ENCODE measurements at regions not wholly inside any gene's neighbourhood (a gene's known extent, or its start where the extent isn't known, plus 50 kb on each side); places are given as distances from the start of the nearest gene placed in this dataset.

GRCh38 chr20:54324652-54325285 is 116.9 kb downstream of the PFDN4 start:
- Histone ChIP-seq H3K4me3 (ENCODE audit: low read length) (no peak overlapping the region), H3K27me3 (ENCODE audit: insufficient read depth, low read length) (no peaks in the 10 kb centered on the region), H3K9me3 (ENCODE audit: insufficient read depth, low read depth, low read length) (no peaks in the 10 kb centered on the region), H3K27ac (ENCODE audit: low read depth, low read length) (no peak overlapping the region), H3K4me1 (ENCODE audit: insufficient read depth, low read length) (no peaks in the 10 kb centered on the region), H3K9ac (ENCODE audit: low read depth, low read length) (no peak overlapping the region), H3K36me3 (ENCODE audit: insufficient read depth, low read length) (no peaks in the 10 kb centered on the region)
- WGBS: 93% methylated on average over 3 of the region's 3 CpGs

DNA sequence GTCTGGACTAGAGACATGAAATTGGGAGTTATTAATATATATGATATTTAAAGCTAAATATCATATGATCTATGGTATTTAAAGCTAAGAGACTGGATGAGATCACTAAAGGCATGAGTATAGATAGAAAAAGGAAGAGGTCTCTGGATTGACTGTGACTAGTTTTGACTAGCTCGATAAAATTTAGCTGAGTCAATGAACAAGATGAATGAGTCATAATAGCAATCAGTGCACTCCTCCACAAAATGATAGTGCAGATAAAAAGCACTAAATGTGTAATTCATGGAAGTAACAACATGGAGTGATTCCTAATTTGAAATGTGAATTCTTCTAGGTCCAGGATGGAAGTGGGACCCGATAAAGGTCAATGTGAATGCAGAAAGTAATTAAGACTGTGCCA is 127.4 kb downstream of the PFDN4 start:
- H3K4me1 ChIP-seq (ENCODE audit: insufficient read depth, low read length): no peaks in the 10 kb centered on the region
- no peak overlapping the region for H3K9ac ChIP-seq (ENCODE audit: low read depth, low read length)
- H3K27ac ChIP-seq (ENCODE audit: low read depth, low read length): no peak overlapping the region
- no peak overlapping the region for H3K4me3 ChIP-seq (ENCODE audit: low read length)
- no peaks in the 10 kb centered on the region for H3K36me3 ChIP-seq (ENCODE audit: insufficient read depth, low read length)
- H3K9me3 ChIP-seq (ENCODE audit: insufficient read depth, low read depth, low read length): no peaks in the 10 kb centered on the region
- no peaks in the 10 kb centered on the region for H3K27me3 ChIP-seq (ENCODE audit: insufficient read depth, low read length)
- 93% methylated on average over 2 of the region's 2 CpGs for WGBS

- no peaks in the 10 kb centered on the region for H3K27me3 ChIP-seq (ENCODE audit: insufficient read depth, low read length)
- H3K9me3 ChIP-seq (ENCODE audit: insufficient read depth, low read depth, low read length): no peaks in the 10 kb centered on the region
- no peak overlapping the region for H3K4me3 ChIP-seq (ENCODE audit: low read length)
- no peak overlapping the region for H3K27ac ChIP-seq (ENCODE audit: low read depth, low read length)
- no peaks in the 10 kb centered on the region for H3K36me3 ChIP-seq (ENCODE audit: insufficient read depth, low read length)
- 100% methylated on average over 1 of the region's 1 CpG for WGBS
- no peaks in the 10 kb centered on the region for H3K4me1 ChIP-seq (ENCODE audit: insufficient read depth, low read length)
- no peak overlapping the region for H3K9ac ChIP-seq (ENCODE audit: low read depth, low read length)
Measured at GRCh38 chr20:54337144-54337543, 129.3 kb downstream of the PFDN4 start.

GRCh38 chr20:54339093-54339492 is 131.2 kb downstream of the PFDN4 start:
- WGBS: 96% methylated on average over 7 of the region's 7 CpGs
- H3K9me3 ChIP-seq (ENCODE audit: insufficient read depth, low read depth, low read length): no peaks in the 10 kb centered on the region
- H3K27ac ChIP-seq (ENCODE audit: low read depth, low read length): no peak overlapping the region
- no peak overlapping the region for H3K9ac ChIP-seq (ENCODE audit: low read depth, low read length)
- H3K4me1 ChIP-seq (ENCODE audit: insufficient read depth, low read length): no peaks in the 10 kb centered on the region; the same call in 1 of the 2 replicates
- no peaks in the 10 kb centered on the region for H3K36me3 ChIP-seq (ENCODE audit: insufficient read depth, low read length)
- H3K4me3 ChIP-seq (ENCODE audit: low read length): no peak overlapping the region
- no peaks in the 10 kb centered on the region for H3K27me3 ChIP-seq (ENCODE audit: insufficient read depth, low read length)

- 100% methylated on average over 1 of the region's 1 CpG for WGBS
- Histone ChIP-seq H3K36me3 (ENCODE audit: insufficient read depth, low read length) (no peaks in the 10 kb centered on the region), H3K27ac (ENCODE audit: low read depth, low read length) (no peak overlapping the region), H3K4me1 (ENCODE audit: insufficient read depth, low read length) (peaks cover 7% of the 10 kb centered on the region), H3K9ac (ENCODE audit: low read depth, low read length) (no peak overlapping the region), H3K27me3 (ENCODE audit: insufficient read depth, low read length) (no peaks in the 10 kb centered on the region), H3K4me3 (ENCODE audit: low read length) (no peak overlapping the region), H3K9me3 (ENCODE audit: insufficient read depth, low read depth, low read length) (no peaks in the 10 kb centered on the region)
Measured at GRCh38 chr20:54340206-54340605, 132.3 kb downstream of the PFDN4 start.

DNA sequence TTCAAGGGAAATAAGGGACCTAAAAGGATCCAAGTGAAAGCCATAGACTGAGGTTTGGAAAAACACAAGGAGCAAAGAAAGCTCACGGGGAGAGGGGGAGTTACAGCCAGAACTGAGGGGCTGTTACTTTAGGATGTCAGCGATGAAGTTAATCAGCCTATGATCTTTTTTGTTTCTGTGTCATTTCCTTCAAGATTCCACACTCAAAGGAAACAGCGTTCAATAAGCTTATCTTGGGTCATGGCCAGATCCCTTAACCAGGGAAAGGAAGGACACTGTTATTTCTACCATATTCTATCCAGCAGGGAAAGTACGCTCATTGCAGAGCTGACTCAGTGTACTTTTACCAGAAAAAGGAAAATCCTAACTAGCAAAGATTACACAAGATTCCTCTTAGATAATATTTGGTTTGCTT is 132.8 kb downstream of the PFDN4 start:
- 94% methylated on average over 4 of the region's 4 CpGs for WGBS
- H3K27me3 ChIP-seq (ENCODE audit: insufficient read depth, low read length): no peaks in the 10 kb centered on the region
- H3K36me3 ChIP-seq (ENCODE audit: insufficient read depth, low read length): no peaks in the 10 kb centered on the region
- no peak overlapping the region for H3K9ac ChIP-seq (ENCODE audit: low read depth, low read length)
- no peak overlapping the region for H3K4me3 ChIP-seq (ENCODE audit: low read length)
- no peak overlapping the region for H3K27ac ChIP-seq (ENCODE audit: low read depth, low read length)
- no peaks in the 10 kb centered on the region for H3K9me3 ChIP-seq (ENCODE audit: insufficient read depth, low read depth, low read length)
- peaks cover 12% of the 10 kb centered on the region for H3K4me1 ChIP-seq (ENCODE audit: insufficient read depth, low read length)

- H3K9me3 ChIP-seq (ENCODE audit: insufficient read depth, low read depth, low read length): no peaks in the 10 kb centered on the region
- no peak overlapping the region for H3K27ac ChIP-seq (ENCODE audit: low read depth, low read length)
- H3K4me1 ChIP-seq (ENCODE audit: insufficient read depth, low read length): peaks cover 28% of the 10 kb centered on the region
- 98% methylated on average over 5 of the region's 5 CpGs for WGBS
- H3K4me3 ChIP-seq (ENCODE audit: low read length): no peak overlapping the region
- no peak overlapping the region for H3K9ac ChIP-seq (ENCODE audit: low read depth, low read length)
- no peaks in the 10 kb centered on the region for H3K27me3 ChIP-seq (ENCODE audit: insufficient read depth, low read length)
- H3K36me3 ChIP-seq (ENCODE audit: insufficient read depth, low read length): no peaks in the 10 kb centered on the region
Measured at GRCh38 chr20:54342258-54342920, 133.0 kb upstream of the DOK5 start.

DNA sequence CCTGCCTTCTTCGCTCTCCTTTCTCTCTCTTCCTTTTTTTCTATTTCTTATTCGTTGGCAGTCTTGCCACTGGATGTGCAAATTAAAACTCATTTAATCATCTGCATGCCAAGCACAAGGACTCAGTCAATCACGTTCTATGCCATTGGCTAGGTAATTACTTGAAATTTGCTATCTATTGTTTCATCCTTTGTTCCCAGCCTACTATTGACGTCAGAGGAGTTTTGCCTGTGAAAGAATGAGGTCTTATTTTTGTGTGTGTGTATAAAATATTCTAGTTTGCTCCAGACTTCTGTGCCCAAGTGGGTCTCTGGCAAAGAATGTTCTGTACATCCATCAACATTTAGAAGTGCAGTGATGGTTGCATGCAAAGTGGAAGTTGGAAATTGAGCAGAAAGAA is 132.3 kb upstream of the DOK5 start:
- H3K9ac ChIP-seq (ENCODE audit: low read depth, low read length): no peak overlapping the region
- H3K27me3 ChIP-seq (ENCODE audit: insufficient read depth, low read length): no peaks in the 10 kb centered on the region
- H3K9me3 ChIP-seq (ENCODE audit: insufficient read depth, low read depth, low read length): no peaks in the 10 kb centered on the region
- 89% methylated on average over 4 of the region's 4 CpGs for WGBS
- no peak overlapping the region for H3K27ac ChIP-seq (ENCODE audit: low read depth, low read length)
- H3K36me3 ChIP-seq (ENCODE audit: insufficient read depth, low read length): no peaks in the 10 kb centered on the region
- H3K4me1 ChIP-seq (ENCODE audit: insufficient read depth, low read length): peaks cover 29% of the 10 kb centered on the region
- no peak overlapping the region for H3K4me3 ChIP-seq (ENCODE audit: low read length)

DNA sequence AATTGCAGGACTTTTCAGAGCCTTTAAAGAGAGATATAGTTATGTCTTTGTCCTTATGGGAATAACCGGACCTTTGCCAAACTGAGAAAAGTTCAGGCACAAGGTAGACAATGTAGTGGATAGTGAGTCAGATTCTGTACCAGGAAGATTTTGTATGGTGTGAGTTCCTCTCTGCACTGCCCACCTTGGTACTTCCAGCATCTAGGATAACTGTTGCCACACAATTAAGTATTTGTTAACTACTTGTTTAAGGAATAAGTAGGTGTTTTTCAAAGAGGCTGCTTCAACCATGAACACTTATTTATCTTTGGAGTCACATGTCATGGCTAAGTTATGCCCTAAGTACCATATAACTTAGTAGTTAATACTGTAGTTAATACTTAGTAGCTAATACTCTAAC is 131.8 kb upstream of the DOK5 start:
- Histone ChIP-seq H3K4me3 (ENCODE audit: low read length) (no peak overlapping the region), H3K9ac (ENCODE audit: low read depth, low read length) (no peak overlapping the region), H3K27me3 (ENCODE audit: insufficient read depth, low read length) (no peaks in the 10 kb centered on the region), H3K36me3 (ENCODE audit: insufficient read depth, low read length) (no peaks in the 10 kb centered on the region), H3K4me1 (ENCODE audit: insufficient read depth, low read length) (peaks cover 29% of the 10 kb centered on the region), H3K9me3 (ENCODE audit: insufficient read depth, low read depth, low read length) (no peaks in the 10 kb centered on the region), H3K27ac (ENCODE audit: low read depth, low read length) (no peak overlapping the region)
- WGBS: 98% methylated on average over 1 of the region's 1 CpG

DNA sequence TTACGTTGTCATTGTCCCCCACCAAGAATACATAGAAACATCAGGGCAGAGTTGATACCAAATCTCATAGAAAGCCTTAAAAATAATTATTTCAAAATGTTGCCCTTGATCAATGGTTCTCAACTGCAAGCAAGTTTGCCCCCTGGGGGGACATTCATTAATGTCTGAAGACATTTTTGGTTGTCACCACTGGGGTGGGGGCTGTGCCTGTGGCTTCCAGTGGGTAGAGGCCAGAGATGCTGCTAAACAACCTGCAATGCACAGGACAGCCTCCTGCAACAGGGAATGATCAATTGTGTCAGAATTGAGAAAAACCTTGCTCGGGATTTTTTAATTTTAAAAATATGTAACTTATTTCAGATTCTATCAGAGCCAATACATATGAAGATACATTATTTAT is 130.6 kb upstream of the DOK5 start:
- Histone ChIP-seq H3K36me3 (ENCODE audit: insufficient read depth, low read length) (no peaks in the 10 kb centered on the region), H3K4me3 (ENCODE audit: low read length) (no peak overlapping the region), H3K9me3 (ENCODE audit: insufficient read depth, low read depth, low read length) (no peaks in the 10 kb centered on the region), H3K4me1 (ENCODE audit: insufficient read depth, low read length) (peaks cover 29% of the 10 kb centered on the region), H3K27me3 (ENCODE audit: insufficient read depth, low read length) (no peaks in the 10 kb centered on the region), H3K27ac (ENCODE audit: low read depth, low read length) (no peak overlapping the region), H3K9ac (ENCODE audit: low read depth, low read length) (no peak overlapping the region)
- 89% methylated on average over 1 of the region's 2 CpGs for WGBS

DNA sequence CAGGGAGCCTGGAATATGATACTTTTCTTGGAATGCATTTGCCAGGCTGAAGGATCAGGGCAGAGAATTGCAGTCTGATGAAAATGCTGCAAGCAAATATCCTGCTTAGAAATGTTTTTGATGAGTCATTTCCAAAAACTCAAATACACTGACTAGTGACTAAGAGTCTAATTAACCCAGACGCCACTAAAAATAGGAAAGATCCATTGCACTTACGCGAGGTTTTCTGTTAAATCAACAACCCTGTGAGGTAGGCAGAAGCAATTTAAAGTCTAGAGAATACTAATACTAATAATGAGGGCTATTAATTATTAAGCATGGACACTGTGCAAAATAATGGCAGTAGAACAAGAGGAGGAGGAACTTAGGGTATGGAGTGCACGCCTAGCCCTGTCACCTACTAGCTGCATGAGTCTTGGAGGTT is 130.1 kb upstream of the DOK5 start:
- H3K27ac ChIP-seq (ENCODE audit: low read depth, low read length): no peak overlapping the region
- WGBS: 81% methylated on average over 4 of the region's 4 CpGs
- no peaks in the 10 kb centered on the region for H3K27me3 ChIP-seq (ENCODE audit: insufficient read depth, low read length)
- no peaks in the 10 kb centered on the region for H3K36me3 ChIP-seq (ENCODE audit: insufficient read depth, low read length)
- H3K4me3 ChIP-seq (ENCODE audit: low read length): no peak overlapping the region
- peaks cover 29% of the 10 kb centered on the region for H3K4me1 ChIP-seq (ENCODE audit: insufficient read depth, low read length)
- peak overlapping the region; percentile 29; the same call in 1 of the 2 replicates for H3K9ac ChIP-seq (ENCODE audit: low read depth, low read length)
- H3K9me3 ChIP-seq (ENCODE audit: insufficient read depth, low read depth, low read length): no peaks in the 10 kb centered on the region
